ENCODE measurements at regions not wholly inside any gene's neighbourhood (a gene's known extent, or its start where the extent isn't known, plus 50 kb on each side); places are given as distances from the start of the nearest gene placed in this dataset.

DNA sequence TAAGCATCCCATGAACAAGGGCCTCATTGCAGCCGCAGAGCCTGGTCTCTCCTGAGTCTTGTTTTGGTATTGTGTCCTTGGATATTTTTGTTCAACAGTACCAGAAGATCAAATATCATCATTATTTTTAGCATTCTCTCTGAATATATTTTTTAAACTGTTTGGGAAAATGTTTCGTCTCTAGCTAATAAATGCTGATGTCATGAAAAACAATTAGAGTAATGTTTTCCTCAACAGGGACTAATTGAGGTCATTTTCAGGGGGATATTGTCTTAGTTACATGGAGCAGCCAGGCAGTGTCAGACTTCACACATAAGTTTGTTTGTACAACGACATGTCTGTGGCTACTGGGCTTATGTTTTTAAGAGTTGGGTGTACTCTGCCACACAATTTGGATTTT, 805.3 kb upstream of the SOX9 start:
- no peak for FAIRE-seq

DNA sequence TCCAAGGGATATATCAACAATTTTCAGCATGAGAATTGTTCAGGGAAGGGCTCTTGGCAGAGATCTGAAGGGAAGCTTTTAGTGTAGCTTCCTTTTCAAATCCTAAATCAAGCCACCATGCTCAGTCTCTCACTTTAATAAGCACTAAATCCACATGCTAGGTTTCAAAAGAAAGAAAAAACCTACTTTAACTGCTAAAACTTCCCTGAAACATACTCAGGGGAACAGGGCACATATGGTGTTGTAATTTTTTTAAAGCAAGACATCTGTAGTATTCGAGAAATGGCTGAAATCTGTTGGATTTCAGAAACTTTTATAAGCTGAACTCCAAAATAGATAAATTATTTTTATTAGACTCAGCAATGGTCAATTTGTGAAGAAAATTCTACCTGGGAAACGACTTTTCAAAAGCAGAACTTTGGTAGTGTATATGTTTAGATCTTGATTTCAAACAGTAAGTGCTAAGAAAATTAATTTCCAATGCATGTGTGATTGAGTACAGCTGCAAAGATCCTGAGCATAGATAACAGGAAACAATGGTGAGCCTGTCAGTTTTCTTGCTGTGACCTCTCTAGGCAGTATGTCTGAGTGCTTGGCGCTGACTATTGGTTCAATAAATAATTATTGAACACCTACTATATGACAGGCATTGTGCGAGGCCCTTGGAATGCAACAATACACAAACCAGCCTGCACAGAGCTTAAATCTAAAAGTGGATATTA, 804.5 kb upstream of the SOX9 start:
- FAIRE-seq = no peak

DNA sequence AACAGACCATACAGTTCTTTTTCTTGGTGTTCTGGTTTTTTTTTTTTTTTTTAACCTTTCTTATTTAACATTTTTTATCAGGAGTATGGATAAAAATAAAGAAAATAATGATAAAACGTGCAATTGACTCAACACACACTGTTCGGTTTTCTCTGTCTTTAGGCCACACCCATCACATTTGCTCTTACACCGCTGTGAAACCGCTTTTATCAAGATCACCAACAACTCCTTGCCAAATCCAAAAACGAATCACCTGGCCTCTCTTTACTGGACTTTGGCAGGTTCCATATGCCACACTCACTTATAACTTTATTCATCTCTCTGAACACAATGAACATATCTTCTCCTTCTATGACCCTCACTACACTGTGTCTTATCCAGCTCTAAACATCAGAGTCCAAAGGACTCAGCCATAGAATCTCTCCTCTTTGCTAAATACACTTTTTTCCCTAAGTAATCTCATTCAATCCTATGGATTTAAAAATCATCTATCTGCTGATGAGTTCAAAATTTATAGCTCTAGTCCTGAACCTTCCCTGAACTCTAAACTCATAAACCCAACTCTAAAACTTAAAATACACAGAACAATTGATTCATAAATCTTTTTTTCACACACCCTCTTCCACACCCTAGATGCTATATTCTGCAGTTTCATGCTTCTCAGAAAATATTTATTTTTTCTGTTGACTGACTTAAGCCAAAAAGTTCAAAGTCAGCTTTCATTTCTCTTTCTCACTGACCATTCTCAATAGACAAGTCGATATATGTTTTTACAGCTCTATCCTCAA, 800.6 kb upstream of the SOX9 start:
- FAIRE-seq = no peak

DNA sequence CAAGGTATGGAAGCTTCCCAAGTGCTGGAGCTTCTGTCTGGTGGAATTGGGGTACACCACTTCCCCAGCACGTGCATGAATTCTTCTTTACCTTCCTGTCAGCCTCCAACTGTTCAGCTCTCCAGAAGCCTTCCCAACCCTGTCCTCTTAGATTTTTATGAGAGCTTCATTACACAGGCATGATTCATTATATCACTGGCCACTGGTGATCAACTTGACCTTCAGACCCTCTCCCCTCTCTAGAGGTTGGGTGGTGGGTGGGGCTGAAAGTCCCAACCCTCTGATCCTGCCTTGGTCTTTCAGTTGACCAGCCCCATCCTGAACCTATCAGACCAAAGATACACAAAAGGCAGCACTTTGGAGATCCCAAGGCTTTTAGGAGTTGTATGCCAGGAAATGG, 795.7 kb upstream of the SOX9 start:
- no peak for FAIRE-seq

DNA sequence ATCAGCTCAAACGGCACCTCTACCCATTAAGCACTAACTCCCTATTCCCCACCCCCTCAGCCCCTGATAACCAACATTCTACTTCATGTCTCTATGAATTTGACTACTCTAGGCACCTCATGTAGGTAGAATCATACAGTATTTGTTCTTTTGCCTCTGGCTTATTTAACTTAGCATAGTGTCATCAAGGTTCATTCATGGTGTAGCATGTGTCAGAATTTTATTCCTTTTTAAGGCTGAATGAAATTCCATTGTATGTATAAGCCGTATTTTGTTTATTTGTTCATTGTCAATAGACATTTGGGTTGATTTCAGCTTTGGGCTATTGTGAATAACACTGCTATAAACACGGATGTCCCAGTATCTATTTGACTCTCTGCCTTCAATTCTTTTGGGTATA, 794.9 kb upstream of the SOX9 start:
- FAIRE-seq = no peak

DNA sequence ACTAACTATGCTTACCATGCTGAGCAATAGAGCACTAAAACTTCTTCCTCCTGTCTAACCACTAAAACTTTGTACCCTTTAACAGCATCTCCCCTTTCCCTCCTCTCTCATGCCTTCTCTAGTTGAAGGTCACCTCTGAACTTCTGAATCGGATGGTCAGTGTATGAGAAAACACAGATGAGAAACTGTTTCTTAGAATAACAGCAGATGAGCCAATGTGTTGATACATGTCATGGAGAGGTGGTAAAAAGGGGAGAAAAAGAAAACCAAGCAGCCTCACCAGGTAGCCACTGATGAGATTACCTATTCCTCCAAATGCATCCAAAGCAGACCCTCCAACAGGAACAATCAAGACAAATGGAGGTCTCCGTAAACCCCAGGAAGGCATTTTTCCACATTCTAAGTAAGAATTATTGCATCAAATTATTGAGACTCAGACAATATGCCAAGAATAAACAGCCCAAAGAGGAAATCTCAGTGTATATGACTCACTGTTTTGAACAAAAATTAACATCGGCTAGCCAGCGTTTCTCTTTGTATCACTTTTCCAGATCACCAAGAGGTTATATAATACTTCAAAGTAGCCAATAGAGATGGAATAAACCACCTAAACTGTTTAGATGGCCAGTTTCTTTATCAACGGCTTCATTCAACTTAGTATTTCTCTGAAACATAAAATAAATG, 793.3 kb upstream of the SOX9 start:
- no peak for FAIRE-seq

DNA sequence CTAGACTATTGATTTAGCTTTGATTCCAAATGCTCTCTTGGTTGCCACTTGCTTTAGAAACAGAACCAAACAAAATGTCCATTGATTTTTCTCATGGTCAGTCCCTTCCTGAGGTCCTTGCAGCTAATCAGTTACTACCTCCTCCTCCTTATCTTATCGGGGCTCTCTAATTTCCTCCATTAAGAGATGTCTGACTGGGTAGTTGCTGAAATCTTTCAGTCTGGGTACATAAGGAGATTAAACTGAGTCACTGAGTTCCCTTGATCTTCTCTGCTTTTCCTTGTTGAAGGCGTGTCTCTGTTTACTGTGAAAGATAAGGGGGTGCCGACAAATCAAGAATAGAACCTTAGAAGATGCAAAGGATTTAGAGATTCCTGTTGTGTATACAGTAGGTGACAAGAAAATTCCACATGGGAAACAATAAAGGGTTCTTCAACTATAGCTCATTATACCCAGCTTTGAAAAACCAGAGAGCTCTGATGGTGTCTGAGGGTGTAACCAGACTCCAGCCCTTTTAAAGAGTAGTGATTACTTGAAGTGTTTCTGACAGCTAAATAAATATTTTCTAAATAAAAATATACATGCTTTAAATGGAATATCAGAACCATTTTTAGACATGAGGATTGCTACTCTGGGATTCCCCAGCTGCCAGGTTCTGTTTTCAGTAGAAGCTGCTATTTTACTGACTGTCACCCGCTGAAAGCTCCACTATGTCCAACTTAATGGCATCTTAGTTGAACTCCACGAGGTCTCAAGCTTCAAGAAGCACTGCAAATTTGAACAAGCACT, 791.3 kb upstream of the SOX9 start:
- FAIRE-seq = no peak

DNA sequence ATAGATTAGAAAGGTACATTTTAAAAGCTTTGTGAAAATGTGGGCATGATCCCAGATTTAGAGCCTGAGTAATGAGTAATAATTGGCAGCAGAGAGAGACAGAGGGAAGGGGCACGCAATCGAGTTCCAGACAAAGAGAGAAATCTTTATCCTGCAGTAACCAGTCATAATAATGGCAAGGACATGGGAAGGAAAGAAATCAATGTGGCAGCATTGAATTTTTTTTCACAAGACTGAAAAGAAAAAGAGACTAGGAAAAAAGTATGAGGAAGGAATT, 790.8 kb upstream of the SOX9 start:
- no peak for FAIRE-seq

DNA sequence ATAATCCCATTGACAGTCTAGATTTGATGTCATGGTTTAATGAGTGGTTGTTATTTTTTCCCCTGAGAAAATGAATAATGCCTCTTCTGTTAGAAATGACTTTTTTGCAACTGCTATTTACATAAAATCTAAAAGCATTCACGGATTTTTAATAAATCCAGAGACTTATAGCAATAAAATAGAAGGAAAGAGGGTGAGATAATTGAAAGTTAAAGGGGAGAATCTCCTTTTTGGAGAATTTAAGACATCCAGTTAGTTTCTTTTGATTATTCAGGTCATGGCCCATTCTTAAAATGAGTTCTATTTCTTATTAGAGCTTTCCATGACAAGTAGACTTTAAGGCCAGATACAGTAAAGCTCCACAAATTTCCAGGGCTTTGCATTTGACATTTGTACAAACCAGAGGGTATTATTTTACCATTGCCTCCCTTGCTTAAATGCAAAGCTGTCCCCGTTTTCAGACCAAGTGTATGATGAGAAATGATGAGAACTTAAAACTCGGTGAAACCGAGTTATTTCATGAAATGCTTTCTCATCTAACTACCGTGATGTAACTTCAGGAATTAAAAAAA, 789.0 kb upstream of the SOX9 start:
- FAIRE-seq = no peak

DNA sequence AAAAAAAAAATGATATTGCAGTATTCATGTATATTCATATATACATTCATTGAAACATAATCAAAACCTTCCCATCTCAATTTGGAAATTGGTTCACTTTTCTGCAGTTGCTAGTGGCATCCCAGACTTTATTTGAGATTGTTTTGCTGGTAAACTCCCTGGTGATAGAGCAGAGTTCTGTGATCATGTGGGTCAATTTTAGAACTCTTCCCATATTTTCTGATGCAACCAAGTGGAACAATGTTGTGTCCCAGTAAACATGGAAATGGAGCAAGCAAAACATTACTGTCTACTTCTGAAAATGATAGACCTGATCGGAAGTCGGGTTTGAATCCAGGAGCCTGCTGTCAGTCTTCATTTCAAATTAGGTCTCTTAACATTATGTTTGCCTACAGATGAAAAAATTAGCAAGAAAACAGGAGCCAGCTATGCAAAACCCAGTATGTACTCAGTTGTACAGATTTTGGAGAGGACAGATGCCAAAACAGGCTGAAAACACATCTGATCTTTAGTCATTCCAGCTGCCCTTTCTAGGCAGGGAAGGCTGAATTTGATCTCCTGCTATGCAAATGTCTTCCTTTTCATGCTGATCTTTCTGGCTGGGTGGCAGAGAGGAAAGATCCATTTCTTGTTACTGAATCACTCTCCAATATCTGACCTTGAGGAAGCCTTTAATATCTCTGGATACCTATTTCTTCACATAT, 786.6 kb upstream of the SOX9 start:
- FAIRE-seq = no peak

DNA sequence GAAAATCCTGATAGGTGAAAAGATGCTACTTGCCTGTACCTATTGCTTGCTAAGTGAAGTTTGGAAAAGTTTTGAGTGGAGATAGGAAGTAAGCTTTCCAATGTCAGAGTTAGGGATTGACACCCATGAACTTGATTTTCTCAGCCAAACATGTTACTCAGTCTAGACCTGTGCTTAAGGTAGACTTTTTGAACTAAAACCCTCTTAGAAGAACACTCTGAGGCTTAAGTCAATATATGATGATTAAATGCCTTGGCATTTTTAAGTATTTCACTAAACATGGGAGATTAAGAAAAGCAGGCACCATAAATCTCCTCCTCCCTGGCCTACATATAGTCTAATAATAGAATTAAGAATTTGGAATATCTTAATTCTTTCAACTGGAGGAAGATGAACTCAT, 785.6 kb upstream of the SOX9 start:
- FAIRE-seq = no peak

DNA sequence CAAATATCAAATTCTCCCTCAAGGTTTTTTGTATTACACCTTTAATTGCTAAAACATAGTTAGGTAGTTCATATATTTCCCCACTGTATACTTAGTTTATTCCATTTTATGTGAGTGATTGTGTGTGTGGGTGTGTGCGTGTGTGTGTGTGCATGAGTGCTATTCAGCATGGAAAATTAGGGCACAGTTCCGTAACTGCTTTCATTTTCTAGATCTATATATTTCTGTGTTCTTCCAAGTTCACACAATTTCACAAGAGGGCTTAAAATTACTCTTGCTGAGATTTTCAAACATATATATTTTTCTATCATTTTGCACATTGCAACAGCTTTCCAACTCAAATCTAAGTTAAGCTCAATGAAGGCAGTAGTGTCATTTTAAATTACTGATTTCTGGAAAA, 782.9 kb upstream of the SOX9 start:
- no peak for FAIRE-seq

DNA sequence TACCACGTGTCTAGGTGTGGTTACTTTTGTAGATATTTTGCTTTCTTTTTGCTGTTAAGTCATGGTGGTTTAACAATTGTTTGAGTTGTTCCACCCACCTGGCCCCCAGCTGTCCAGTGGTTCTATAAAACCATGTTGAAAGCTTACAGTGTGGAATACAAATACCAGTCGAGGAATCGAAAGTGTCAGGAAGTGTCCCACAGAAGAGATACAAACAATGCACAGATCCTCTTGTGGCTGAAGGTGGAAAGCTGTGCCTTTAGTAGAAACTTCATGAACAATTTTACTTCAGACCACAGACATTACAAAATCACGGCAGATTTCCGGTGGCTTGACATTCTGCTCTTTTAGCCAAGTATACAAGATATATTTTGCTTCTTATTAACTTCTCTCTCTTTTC, 782.4 kb upstream of the SOX9 start:
- no peak for FAIRE-seq

DNA sequence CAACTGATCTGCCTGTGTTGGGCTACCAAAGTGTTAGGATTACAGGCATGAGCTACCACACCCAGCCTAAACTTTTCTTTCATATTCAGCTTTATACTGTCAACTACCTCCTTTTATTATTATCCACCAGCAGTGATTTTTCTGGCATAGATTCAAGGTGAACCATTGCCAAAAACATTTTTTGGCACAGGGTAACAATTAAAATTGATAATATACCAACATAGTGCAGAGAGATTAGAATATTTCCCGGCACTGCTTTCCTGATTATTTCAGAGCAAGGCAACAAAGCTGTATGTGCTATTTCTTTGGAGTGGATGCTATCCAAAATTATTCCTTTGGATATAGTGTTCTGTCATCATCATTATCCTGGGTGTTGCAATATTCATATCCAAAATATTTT, 781.6 kb upstream of the SOX9 start:
- FAIRE-seq = no peak

DNA sequence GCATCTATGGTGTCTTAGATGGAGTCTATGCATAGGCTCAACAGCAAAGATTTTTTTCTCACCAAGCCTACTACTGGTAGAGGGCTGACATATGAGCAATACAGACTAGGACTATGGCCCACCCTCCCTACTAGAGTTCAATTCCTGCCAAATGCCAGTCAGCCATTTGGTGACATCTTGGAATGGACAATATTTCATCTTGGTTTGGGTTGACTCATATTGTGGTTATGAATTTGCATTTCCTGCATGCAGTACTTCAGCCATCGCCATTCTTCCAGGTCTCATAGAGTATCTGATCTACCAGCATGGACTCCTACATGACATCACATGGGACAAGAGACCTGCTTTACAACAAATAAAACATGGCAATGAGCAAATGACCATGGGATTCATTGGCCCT, 778.1 kb upstream of the SOX9 start:
- no peak for FAIRE-seq

DNA sequence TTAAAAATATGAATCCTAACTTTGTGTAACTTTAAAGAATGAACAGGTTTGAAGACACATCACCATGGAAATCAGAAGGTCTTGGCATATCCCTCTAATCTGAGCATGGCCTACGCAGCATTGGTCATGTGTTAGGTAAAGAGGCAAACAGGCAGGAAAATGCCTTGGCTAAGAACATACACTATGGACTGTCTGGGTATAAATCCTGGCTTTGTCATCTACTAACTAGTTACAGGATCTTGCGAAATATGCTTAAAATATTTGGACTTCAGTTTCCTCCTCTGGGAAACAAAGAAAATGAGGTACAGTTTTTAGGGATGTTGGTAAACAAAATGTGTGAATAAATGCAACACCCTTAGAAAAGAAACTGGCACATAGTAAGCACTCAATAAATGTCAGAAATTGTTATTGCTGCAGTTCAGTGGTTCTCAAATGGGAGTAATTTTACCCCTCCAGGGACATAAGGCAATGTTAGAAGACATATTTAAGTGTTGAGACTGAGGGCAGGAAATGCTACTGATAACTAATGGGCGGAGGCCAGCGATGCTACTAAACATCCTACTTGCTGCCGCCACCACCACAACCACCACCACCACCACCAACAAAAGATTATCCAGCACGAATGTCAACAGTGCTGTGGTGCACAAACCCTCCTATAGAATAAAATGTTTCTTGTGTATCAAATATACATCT, 770.8 kb upstream of the SOX9 start:
- no peak for FAIRE-seq

DNA sequence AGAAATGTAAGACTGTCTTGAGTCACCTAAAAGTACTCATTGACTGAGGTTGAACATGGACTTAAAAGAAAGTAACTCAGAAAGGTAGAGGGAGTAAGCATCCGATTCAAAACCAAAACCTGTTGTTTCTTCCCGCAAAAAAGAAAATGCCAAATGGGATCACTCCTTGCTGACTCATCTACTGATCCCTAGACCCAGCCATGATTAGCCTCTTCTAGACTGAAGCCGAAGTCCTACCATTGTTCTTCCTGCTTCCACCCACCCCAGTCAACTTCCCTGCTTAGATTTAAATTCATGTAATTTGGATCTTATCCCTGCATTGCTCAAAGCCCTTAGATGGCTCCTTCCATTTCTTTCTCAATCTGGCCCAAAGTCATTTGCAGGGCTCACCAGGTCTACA, 760.5 kb upstream of the SOX9 start:
- FAIRE-seq = no peak

DNA sequence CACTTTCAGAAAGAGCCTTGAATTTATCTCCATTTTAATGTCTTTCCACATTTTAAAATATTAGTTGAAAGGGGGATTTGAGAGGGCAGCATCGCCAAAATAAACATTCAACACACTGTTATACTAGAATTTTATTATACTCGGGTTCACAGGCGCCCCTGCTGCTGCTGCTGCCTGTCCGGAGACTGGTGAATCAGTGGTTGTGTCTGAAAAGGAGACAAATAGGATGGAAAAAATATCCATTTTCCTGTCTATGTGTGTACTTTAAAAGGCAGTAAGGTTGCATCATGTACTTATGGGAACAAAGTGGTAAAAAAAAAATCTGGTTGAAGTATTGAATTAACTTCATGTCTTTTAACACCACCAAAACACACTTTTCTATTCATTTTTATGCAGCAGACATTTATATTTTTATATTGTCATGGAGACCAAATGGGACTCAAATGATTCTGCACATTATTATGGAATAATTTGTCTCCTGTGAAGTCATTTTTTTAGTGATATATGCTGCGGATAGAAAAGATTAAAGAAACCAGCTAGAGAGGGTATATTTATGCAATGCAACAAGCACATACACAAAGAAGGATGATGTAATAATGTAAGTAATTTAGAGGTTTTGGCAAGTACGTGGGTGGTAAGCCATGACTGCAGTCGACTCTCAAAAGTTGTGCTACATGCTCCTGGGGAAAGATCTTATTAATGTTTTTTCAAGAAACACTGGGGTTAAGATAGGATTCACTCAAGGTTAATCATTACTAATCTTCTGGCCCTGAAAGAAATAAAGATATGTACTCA, 759.0 kb upstream of the SOX9 start:
- no peak for FAIRE-seq

DNA sequence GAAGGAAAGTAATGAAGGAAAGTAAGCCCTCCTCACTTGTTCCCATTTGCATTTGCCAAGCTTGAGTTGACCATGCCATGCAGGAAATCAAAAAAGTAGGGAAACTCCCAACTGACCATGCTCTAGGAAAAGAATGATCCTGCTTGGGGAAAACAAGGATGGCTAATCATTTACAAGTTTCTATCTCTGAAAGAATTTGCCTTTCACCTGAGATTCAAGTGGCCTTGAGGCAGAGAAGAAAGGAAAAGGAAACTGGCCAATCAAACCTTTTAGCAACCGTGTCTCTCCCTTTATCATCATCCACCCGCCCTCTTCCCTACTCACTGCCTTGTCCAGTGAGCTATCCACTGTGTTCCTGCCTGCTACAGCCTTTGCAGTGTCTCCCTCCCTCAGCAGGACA, 757.2 kb upstream of the SOX9 start:
- FAIRE-seq = no peak

DNA sequence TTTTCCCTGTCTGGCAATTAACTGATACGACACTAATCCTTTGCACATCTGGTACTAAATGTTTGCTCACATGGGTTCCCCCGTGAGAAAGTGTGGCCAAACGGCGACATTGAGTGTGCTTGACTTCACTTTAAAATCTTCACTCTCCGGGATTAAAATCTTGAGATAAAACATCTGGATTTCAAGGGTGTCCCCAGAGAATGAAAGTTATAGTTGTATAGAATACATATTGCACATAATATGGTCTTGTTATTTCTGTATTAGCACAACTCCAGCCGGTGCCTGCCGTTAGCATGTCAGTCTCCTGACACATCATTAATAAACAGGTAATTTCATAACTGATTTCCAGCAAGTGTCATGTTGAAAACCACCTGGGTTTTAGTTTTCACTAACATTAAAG, 749.0 kb upstream of the SOX9 start:
- no peak for FAIRE-seq

DNA sequence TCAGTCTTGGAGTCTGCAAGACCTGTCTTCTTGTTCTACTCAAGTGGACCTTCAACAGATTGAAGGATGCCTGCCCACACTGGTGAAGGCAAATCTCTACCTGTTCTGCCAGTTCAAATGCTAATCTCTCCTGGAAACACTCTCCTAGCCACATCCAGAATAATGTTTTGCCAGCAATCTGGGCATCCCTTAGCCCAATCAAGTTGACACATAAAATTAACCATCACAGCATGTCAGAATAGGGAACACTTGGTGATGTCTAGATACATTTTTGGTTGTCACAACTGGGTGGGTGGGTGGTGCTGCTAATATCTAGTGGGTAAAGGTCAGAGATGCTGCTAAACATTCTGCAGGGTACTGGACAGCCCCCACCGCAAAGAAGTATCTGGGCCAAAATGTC, 744.9 kb upstream of the SOX9 start:
- no peak for FAIRE-seq
